Testis (tissue), 2 donors: ENCODE measurements at regions not wholly inside any gene's neighbourhood (a gene's known extent, or its start where the extent isn't known, plus 50 kb on each side); places are given as distances from the start of the nearest gene placed in this dataset.

Experiments
- DNase-seq: peaks from one replicate; pipeline ENCODE4 v3.0.0-alpha.2; 2019
- H3K27ac ChIP-seq, 2 donors: fragments of 200-600 bp; sonication (generic); one replicate each; pipeline ENCODE4 v1.5.1; 2019
- H3K27me3 ChIP-seq: fragments of 200-600 bp; sonication (generic); one replicate; pipeline ENCODE4 v1.5.1; 2019
- H3K36me3 ChIP-seq: fragments of 200-600 bp; sonication (generic); one replicate; pipeline ENCODE4 v1.5.1; 2017; ENCODE audit warnings: low read depth; ENCODE audit errors: missing control alignments
- H3K4me1 ChIP-seq: fragments of 200-600 bp; sonication (generic); one replicate; pipeline ENCODE4 v1.5.1; 2019
- H3K4me3 ChIP-seq, 2 donors: fragments of 200-600 bp; sonication (generic); one replicate each; pipeline ENCODE4 v1.5.1; 2017 to 2019
- H3K9me3 ChIP-seq: fragments of 200-600 bp; sonication (generic); one replicate; pipeline ENCODE4 v1.5.1; 2017
- CTCF ChIP-seq, 3 experiments: fragments of 450-650 bp in 2 of 3; fragments of 200-600 bp in 1 of 3; sonication (generic) in 1 of 3; IDR thresholded peaks; one replicate each; pipeline ENCODE4 v1.5.1; 2016 to 2019; ENCODE audit warnings: antibody characterized with exemption in 3 of 3, mild to moderate bottlenecking in 2 of 3, moderate library complexity in 1 of 3
- POLR2A ChIP-seq: fragments of 450-650 bp; IDR thresholded peaks from one replicate; pipeline ENCODE4 v1.6.1; 2017; ENCODE audit warnings: antibody characterized with exemption, mild to moderate bottlenecking, moderate library complexity
- WGBS, 2 donors: methylation state at CpG; one replicate each; pipeline ENCODE4 v1.1.5; 2018; 5-methylcytosine and 5-hydroxymethylcytosine counted together
- intact Hi-C: fragments of 100-400 bp; cut with DNase I; formaldehyde crosslinking; loops from one replicate; pipeline ENCODE4 v1.15.1; 2023; ENCODE audit warnings: low total_unique reads

GRCh38 chr11:17157761-17158160 lies 50.0 kb downstream of the PIK3C2A start:
- no peaks in the 10 kb centered on the region for H3K27me3 ChIP-seq
- WGBS, 2 donors: 83 to 95% methylated on average over 4 of the region's 4 CpGs
- H3K4me3 ChIP-seq: no peak overlapping the region
- no peaks in the 10 kb centered on the region for H3K36me3 ChIP-seq
- H3K4me1 ChIP-seq: peaks cover 10% of the 10 kb centered on the region
- no peaks in the 10 kb centered on the region for H3K9me3 ChIP-seq
- TF ChIP-seq POLR2A (no peak), CTCF (IDR thresholded peaks at IDR 0.05) (no peak)
- no peak overlapping the region for H3K27ac ChIP-seq
- no peak for DNase-seq
- intact Hi-C loops: no loop called here

- Histone ChIP-seq H3K27me3 (no peaks in the 10 kb centered on the region), H3K27ac (no peak overlapping the region), H3K9me3 (no peaks in the 10 kb centered on the region), H3K4me3 (no peak overlapping the region), H3K4me1 (peaks cover 7% of the 10 kb centered on the region), H3K36me3 (no peaks in the 10 kb centered on the region)
- WGBS, 2 donors: 89 to 93% methylated on average over 2 of the region's 2 CpGs
- DNase-seq: no peak
- TF ChIP-seq POLR2A (no peak), CTCF (IDR thresholded peaks at IDR 0.05) (no peak)
- intact Hi-C loops: no loop called here
These were observed 51.5 kb downstream of the PIK3C2A start for GRCh38 chr11:17156283-17156682.

- Histone ChIP-seq H3K27ac (no peak overlapping the region), H3K4me3 (no peak overlapping the region), H3K27me3 (no peaks in the 10 kb centered on the region), H3K4me1 (peaks cover 9% of the 10 kb centered on the region), H3K9me3 (no peaks in the 10 kb centered on the region), H3K36me3 (no peaks in the 10 kb centered on the region)
- intact Hi-C loops: no loop called here
- DNase-seq: no peak
- TF ChIP-seq CTCF (IDR thresholded peaks at IDR 0.05) (no peak), POLR2A (no peak)
- WGBS, 2 donors: 91 to 97% methylated on average over 1 of the region's 1 CpG
These were observed 53.2 kb downstream of the PIK3C2A start for GRCh38 chr11:17154409-17155159.

- no peak overlapping the region for H3K4me3 ChIP-seq
- no peaks in the 10 kb centered on the region for H3K9me3 ChIP-seq
- DNase-seq: no peak
- no peaks in the 10 kb centered on the region for H3K36me3 ChIP-seq
- TF ChIP-seq POLR2A (no peak), CTCF (IDR thresholded peaks at IDR 0.05) (no peak)
- H3K27me3 ChIP-seq: no peaks in the 10 kb centered on the region
- peaks cover 6% of the 10 kb centered on the region for H3K4me1 ChIP-seq
- intact Hi-C loops: no loop called here
- 77 to 81% methylated on average over 2 of the region's 2 CpGs for WGBS, 2 donors
- H3K27ac ChIP-seq: no peak overlapping the region
These were observed 54.0 kb downstream of the PIK3C2A start for GRCh38 chr11:17153757-17154156.

GRCh38 chr11:17152306-17152705 lies 55.5 kb downstream of the PIK3C2A start:
- intact Hi-C loops: no loop called here

More at GRCh38 chr11:17152306-17152705, 55.5 kb downstream of the PIK3C2A start:
- Histone ChIP-seq H3K4me3 (no peak overlapping the region), H3K27me3 (no peaks in the 10 kb centered on the region), H3K36me3 (no peaks in the 10 kb centered on the region), H3K9me3 (no peaks in the 10 kb centered on the region), H3K27ac (peak overlapping the region in 1 of 2 donors; percentile 16), H3K4me1 (peaks cover 6% of the 10 kb centered on the region)
- DNase-seq: no peak
- TF ChIP-seq POLR2A (no peak), CTCF (IDR thresholded peaks at IDR 0.05) (no peak)
- WGBS, 2 donors: 57 to 98% methylated on average over 1 of the region's 1 CpG
